ENCODE measurements at regions not wholly inside any gene's neighbourhood (a gene's known extent, or its start where the extent isn't known, plus 50 kb on each side); places are given as distances from the start of the nearest gene placed in this dataset.
"Not testable (repeated sequence)": the region's sequence is repeated elsewhere in the genome, so short reads cannot be mapped to it uniquely, and the experiment has no call there.

- TF ChIP-seq CTCF, POLR2A (IDR thresholded peaks at IDR 0.05): not testable (repeated sequence)
Observed at GRCh38 chr2:111570300-111571114, 313.5 kb downstream of the ANAPC1 start.
